GM23338 (cell line): ENCODE measurements at regions not wholly inside any gene's neighbourhood (a gene's known extent, or its start where the extent isn't known, plus 50 kb on each side); places are given as distances from the start of the nearest gene placed in this dataset.

ENCODE experiments used
- CREB1 ChIP-seq: fragments of 250-450 bp; sonication (Bioruptor Pico); IDR thresholded peaks from 2 replicates; pipeline ENCODE4 v1.5.0; 2020; ENCODE audit warnings: low read depth, mild to moderate bottlenecking, moderate library complexity
- CTCF ChIP-seq, 2 experiments: fragments of 200-600 bp in 1 of 2; sonication (generic) in 1 of 2; conservative IDR thresholded peaks; 2 replicates each; pipeline versions ENCODE4 v1.5.1 to v1.6.1; 2016 to 2017; ENCODE audit warnings: antibody characterized with exemption in 2 of 2, low read depth in 2 of 2, mild to moderate bottlenecking in 2 of 2, moderate library complexity in 1 of 2
- ETS1 ChIP-seq: IDR thresholded peaks from 2 replicates; pipeline ENCODE4 v1.6.1; 2016; ENCODE audit warnings: antibody characterized with exemption
- JUNB ChIP-seq: IDR thresholded peaks from one replicate; pipeline ENCODE4 v1.6.1; 2016; ENCODE audit warnings: antibody characterized with exemption; ENCODE audit not compliant: unreplicated experiment
- POLR2AphosphoS5 ChIP-seq: IDR thresholded peaks from 2 replicates; pipeline ENCODE4 v1.6.1; 2016; ENCODE audit warnings: antibody characterized with exemption, low read depth

GRCh38 chr1:87816646-87817045 is 488.0 kb downstream of the LMO4 start:
- no peak for TF ChIP-seq CTCF (conservative IDR thresholded peaks at IDR 0.05; ENCODE audit: low read depth in 2 of 2)
- TF ChIP-seq ETS1 = no peak
- no peak for TF ChIP-seq POLR2AphosphoS5
- TF ChIP-seq CREB1 (CRISPR knock-in tag) = no peak
- no peak for TF ChIP-seq JUNB
